ENCODE measurements at regions not wholly inside any gene's neighbourhood (a gene's known extent, or its start where the extent isn't known, plus 50 kb on each side); places are given as distances from the start of the nearest gene placed in this dataset.

DNA sequence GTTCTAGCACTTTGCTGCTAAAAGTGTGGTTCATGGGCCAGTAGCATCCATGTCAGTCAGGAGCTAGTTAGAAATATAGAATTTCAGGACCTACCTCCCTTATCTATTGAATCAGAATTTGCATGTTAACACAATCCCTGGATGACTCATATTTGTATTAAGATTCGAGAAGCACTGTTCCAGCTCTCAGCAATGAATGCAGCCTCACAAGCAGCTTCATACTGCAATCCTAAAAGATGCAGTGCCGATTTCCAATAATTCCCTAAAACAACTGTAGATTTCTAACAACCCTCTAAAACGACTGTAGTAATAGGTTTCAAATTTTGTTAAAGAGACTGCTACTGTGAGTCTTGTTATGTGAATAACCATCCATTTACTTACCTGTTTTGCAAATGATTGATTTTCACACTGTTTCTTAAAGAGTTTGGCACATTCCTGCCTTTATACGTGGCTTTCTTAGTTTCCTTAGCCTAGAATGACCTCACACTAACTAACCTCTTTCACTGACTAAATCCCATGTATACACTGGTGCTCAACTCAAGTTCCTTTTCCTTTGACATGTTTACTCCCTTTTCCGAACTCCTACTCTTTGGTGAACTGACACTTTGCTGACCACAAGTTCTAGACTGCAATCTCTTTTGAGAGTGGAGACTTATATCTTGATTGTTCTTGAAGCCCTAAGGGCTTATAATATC lies 511.8 kb downstream of the METTL15 start:
- H3K4me3 ChIP-seq, result no peak overlapping the region
- intact Hi-C loops (cut with micrococcal nuclease), result no loop called here
- TF ChIP-seq, protein P1, sequence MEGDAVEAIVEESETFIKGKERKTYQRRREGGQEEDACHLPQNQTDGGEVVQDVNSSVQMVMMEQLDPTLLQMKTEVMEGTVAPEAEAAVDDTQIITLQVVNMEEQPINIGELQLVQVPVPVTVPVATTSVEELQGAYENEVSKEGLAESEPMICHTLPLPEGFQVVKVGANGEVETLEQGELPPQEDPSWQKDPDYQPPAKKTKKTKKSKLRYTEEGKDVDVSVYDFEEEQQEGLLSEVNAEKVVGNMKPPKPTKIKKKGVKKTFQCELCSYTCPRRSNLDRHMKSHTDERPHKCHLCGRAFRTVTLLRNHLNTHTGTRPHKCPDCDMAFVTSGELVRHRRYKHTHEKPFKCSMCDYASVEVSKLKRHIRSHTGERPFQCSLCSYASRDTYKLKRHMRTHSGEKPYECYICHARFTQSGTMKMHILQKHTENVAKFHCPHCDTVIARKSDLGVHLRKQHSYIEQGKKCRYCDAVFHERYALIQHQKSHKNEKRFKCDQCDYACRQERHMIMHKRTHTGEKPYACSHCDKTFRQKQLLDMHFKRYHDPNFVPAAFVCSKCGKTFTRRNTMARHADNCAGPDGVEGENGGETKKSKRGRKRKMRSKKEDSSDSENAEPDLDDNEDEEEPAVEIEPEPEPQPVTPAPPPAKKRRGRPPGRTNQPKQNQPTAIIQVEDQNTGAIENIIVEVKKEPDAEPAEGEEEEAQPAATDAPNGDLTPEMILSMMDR (IDR thresholded peaks at IDR 0.05; ENCODE audit: borderline replicate concordance), result no peak
- no peaks in the 10 kb centered on the region for H3K36me3 ChIP-seq
- no peak for DNase-seq
- no peaks in the 10 kb centered on the region for H3K27me3 ChIP-seq (ENCODE audit: low read depth)
- peaks cover 5% of the 10 kb centered on the region for H3K4me1 ChIP-seq
- H3K9me3 ChIP-seq (replicated peaks), result no peaks in the 10 kb centered on the region
- H3K27ac ChIP-seq (replicated peaks), result no peak overlapping the region

DNA sequence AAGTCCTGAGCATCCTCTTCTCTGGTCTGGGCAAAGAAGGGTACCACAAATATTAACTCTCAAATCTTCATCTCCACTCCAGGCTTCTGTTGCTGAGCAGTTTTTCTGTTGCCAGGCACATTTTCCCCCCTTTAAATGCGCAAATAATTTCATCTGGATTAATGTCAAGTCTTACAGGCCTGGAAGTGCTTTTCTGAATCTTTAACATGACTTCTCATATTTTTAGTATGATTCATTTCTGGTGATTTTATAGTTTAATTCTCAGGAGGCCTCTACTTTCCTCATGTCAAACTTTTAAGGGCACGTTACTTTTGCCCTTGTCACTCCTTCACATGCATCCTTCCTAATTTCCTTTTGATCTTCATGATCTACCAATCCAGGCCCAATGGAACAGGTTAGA lies 510.2 kb downstream of the METTL15 start:
- Histone ChIP-seq H3K36me3 (no peaks in the 10 kb centered on the region), H3K4me1 (peaks cover 5% of the 10 kb centered on the region), H3K27ac (replicated peaks) (no peak overlapping the region), H3K27me3 (ENCODE audit: low read depth) (no peaks in the 10 kb centered on the region), H3K4me3 (no peak overlapping the region), H3K9me3 (replicated peaks) (no peaks in the 10 kb centered on the region)
- DNase-seq, result no peak
- intact Hi-C loops (cut with micrococcal nuclease), result no loop called here
- TF ChIP-seq, protein P1 (IDR thresholded peaks at IDR 0.05; ENCODE audit: borderline replicate concordance), result no peak

DNA sequence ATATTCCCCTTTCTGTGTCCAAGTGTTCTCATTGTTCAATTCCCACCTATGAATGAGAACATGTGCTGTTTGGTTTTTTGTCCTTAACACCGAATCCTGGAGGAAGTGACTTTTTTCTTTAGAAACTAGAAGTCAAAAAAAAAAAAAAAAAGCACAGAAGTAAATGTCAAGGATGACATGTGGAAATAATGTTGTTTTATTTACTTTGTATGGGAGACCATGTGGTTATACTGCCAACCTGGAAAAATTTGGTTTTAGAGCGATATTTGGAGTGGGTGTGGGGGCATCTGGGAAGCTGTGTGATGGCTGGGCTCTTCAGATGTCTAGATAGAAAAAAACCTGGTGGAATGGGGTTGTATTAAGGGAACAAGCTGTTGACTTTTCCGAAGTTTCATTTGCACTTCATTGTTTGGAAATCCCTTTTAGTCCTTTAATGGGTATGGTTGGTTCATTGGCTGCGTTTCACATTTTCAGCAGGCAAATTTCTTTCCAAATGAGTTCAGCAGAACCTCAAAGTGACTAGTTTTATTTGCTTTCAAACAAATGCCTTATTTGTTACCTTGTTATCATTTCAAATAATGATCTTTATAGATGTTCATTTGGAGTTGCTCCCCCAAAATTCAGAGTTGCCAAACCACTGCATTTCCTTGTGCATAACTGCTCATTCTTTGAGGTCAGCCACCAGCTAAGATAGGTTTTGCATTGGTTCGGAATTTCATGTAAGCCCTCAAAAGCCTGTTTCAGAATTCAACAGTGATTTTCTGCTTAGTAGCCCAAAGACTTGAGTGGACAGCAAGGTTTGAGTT lies 508.2 kb downstream of the METTL15 start:
- no peak overlapping the region for H3K27ac ChIP-seq (replicated peaks)
- no peaks in the 10 kb centered on the region for H3K36me3 ChIP-seq
- intact Hi-C loops (cut with micrococcal nuclease), result no loop called here
- no peaks in the 10 kb centered on the region for H3K4me1 ChIP-seq
- TF ChIP-seq, protein P1 (IDR thresholded peaks at IDR 0.05; ENCODE audit: borderline replicate concordance), result no peak
- H3K27me3 ChIP-seq (ENCODE audit: low read depth), result no peaks in the 10 kb centered on the region
- no peak for DNase-seq
- H3K4me3 ChIP-seq, result no peak overlapping the region
- no peaks in the 10 kb centered on the region for H3K9me3 ChIP-seq (replicated peaks)

DNA sequence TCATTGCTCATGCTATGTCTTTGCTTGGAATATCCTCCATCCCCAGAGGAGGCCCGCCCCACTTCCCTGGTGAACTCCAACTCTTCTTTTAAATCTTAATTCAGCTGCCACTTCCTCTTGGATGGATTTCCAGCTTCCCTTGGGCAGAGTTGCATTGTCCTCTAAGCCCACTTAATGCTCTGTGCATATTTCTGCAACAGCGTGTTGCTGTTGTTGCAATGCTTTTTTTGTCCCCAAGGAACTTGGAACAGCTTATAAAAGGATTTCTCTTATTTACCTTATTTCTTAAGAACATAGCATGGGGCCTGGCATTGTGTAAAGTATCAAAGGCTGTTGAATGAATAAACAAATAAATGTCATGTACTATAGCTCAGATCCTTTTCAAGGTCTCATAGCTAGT lies 507.4 kb downstream of the METTL15 start:
- no peak for DNase-seq
- no peaks in the 10 kb centered on the region for H3K4me1 ChIP-seq
- no peaks in the 10 kb centered on the region for H3K9me3 ChIP-seq (replicated peaks)
- no peaks in the 10 kb centered on the region for H3K27me3 ChIP-seq (ENCODE audit: low read depth)
- intact Hi-C loops (cut with micrococcal nuclease), result no loop called here
- H3K4me3 ChIP-seq, result no peak overlapping the region
- no peak overlapping the region for H3K27ac ChIP-seq (replicated peaks)
- TF ChIP-seq, protein P1 (IDR thresholded peaks at IDR 0.05; ENCODE audit: borderline replicate concordance), result no peak
- no peaks in the 10 kb centered on the region for H3K36me3 ChIP-seq

DNA sequence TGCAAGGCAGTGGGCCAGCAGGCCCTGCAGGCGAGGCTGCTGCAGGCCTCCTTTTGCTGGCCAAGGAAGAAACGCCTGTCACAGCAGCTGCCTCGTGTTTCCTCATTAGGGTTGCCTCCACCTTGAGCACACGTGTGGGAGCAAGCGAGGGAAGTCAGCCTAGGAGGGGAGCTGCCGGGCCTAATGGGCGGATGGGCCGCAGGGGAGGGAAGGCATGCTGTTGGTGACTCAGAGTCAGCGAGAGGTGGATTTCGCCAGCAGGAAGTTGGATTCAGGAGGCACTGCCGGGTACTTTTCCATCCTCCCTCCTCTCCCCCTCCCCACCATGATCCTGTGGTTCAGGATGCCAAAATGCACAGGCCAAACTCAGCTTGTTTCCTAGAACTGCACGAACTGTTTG lies 498.7 kb downstream of the METTL15 start:
- TF ChIP-seq, protein P1 (IDR thresholded peaks at IDR 0.05; ENCODE audit: borderline replicate concordance), result no peak
- Histone ChIP-seq H3K27me3 (ENCODE audit: low read depth) (no peaks in the 10 kb centered on the region), H3K36me3 (no peaks in the 10 kb centered on the region), H3K4me1 (no peaks in the 10 kb centered on the region), H3K9me3 (replicated peaks) (no peaks in the 10 kb centered on the region), H3K4me3 (no peak overlapping the region), H3K27ac (replicated peaks) (no peak overlapping the region)
- intact Hi-C loops (cut with micrococcal nuclease), result no loop called here
- DNase-seq, result no peak

All from left ventricle myocardium inferior (tissue), 1 donor.